ENCODE measurements at regions not wholly inside any gene's neighbourhood (a gene's known extent, or its start where the extent isn't known, plus 50 kb on each side); places are given as distances from the start of the nearest gene placed in this dataset.

GRCh38 chr5:164052536-164053093, 547.2 kb downstream of the MAT2B start:
- no peaks in the 10 kb centered on the region for H3K9me3 ChIP-seq (ENCODE audit: control insufficient read depth, low read length)
- DNase-seq, result no peak

GRCh38 chr5:164053123-164053522, 547.7 kb downstream of the MAT2B start:
- DNase-seq, result no peak
- Histone ChIP-seq H3K27ac (ENCODE audit: insufficient read depth, low read length, poor library complexity, severe bottlenecking) (no peak overlapping the region), H3K27me3 (replicated peaks; ENCODE audit: control insufficient read depth, insufficient read depth, low read length, poor library complexity, severe bottlenecking) (no peaks in the 10 kb centered on the region), H3K9me3 (ENCODE audit: control insufficient read depth, low read length) (no peaks in the 10 kb centered on the region), H3K4me3 (ENCODE audit: insufficient read depth, low read depth, low read length, poor library complexity, severe bottlenecking) (no peak overlapping the region), H3K4me1 (ENCODE audit: control insufficient read depth, insufficient read depth, low read length, poor library complexity, severe bottlenecking) (no peaks in the 10 kb centered on the region), H3K36me3 (ENCODE audit: control insufficient read depth, insufficient read depth, low read length) (no peaks in the 10 kb centered on the region)

More at GRCh38 chr5:164052536-164053093, 547.2 kb downstream of the MAT2B start:
- Histone ChIP-seq H3K36me3 (ENCODE audit: control insufficient read depth, insufficient read depth, low read length) (no peaks in the 10 kb centered on the region), H3K27me3 (replicated peaks; ENCODE audit: control insufficient read depth, insufficient read depth, low read length, poor library complexity, severe bottlenecking) (no peaks in the 10 kb centered on the region), H3K4me1 (ENCODE audit: control insufficient read depth, insufficient read depth, low read length, poor library complexity, severe bottlenecking) (no peaks in the 10 kb centered on the region), H3K27ac (ENCODE audit: insufficient read depth, low read length, poor library complexity, severe bottlenecking) (no peak overlapping the region), H3K4me3 (ENCODE audit: insufficient read depth, low read depth, low read length, poor library complexity, severe bottlenecking) (no peak overlapping the region)

- Histone ChIP-seq H3K4me1 (ENCODE audit: control insufficient read depth, insufficient read depth, low read length, poor library complexity, severe bottlenecking) (no peaks in the 10 kb centered on the region), H3K9me3 (ENCODE audit: control insufficient read depth, low read length) (no peaks in the 10 kb centered on the region), H3K27me3 (replicated peaks; ENCODE audit: control insufficient read depth, insufficient read depth, low read length, poor library complexity, severe bottlenecking) (no peaks in the 10 kb centered on the region), H3K36me3 (ENCODE audit: control insufficient read depth, insufficient read depth, low read length) (no peaks in the 10 kb centered on the region), H3K27ac (ENCODE audit: insufficient read depth, low read length, poor library complexity, severe bottlenecking) (no peak overlapping the region), H3K4me3 (ENCODE audit: insufficient read depth, low read depth, low read length, poor library complexity, severe bottlenecking) (no peak overlapping the region)
- no peak for DNase-seq
Measured at GRCh38 chr5:164054461-164054860, 549.0 kb downstream of the MAT2B start.

GRCh38 chr5:164057121-164057520, 551.7 kb downstream of the MAT2B start:
- H3K27me3 ChIP-seq (replicated peaks; ENCODE audit: control insufficient read depth, insufficient read depth, low read length, poor library complexity, severe bottlenecking), result no peaks in the 10 kb centered on the region
- no peak overlapping the region for H3K27ac ChIP-seq (ENCODE audit: insufficient read depth, low read length, poor library complexity, severe bottlenecking)
- no peaks in the 10 kb centered on the region for H3K4me1 ChIP-seq (ENCODE audit: control insufficient read depth, insufficient read depth, low read length, poor library complexity, severe bottlenecking)
- H3K4me3 ChIP-seq (ENCODE audit: insufficient read depth, low read depth, low read length, poor library complexity, severe bottlenecking), result no peak overlapping the region
- H3K36me3 ChIP-seq (ENCODE audit: control insufficient read depth, insufficient read depth, low read length), result no peaks in the 10 kb centered on the region
- H3K9me3 ChIP-seq (ENCODE audit: control insufficient read depth, low read length), result no peaks in the 10 kb centered on the region
- DNase-seq, result no peak

GRCh38 chr5:164058621-164059020, 553.2 kb downstream of the MAT2B start:
- H3K4me3 ChIP-seq (ENCODE audit: insufficient read depth, low read depth, low read length, poor library complexity, severe bottlenecking), result no peak overlapping the region
- H3K27me3 ChIP-seq (replicated peaks; ENCODE audit: control insufficient read depth, insufficient read depth, low read length, poor library complexity, severe bottlenecking), result no peaks in the 10 kb centered on the region
- no peak overlapping the region for H3K27ac ChIP-seq (ENCODE audit: insufficient read depth, low read length, poor library complexity, severe bottlenecking)
- no peaks in the 10 kb centered on the region for H3K36me3 ChIP-seq (ENCODE audit: control insufficient read depth, insufficient read depth, low read length)
- H3K4me1 ChIP-seq (ENCODE audit: control insufficient read depth, insufficient read depth, low read length, poor library complexity, severe bottlenecking), result no peaks in the 10 kb centered on the region
- DNase-seq, result no peak
- H3K9me3 ChIP-seq (ENCODE audit: control insufficient read depth, low read length), result no peaks in the 10 kb centered on the region

- no peaks in the 10 kb centered on the region for H3K4me1 ChIP-seq (ENCODE audit: control insufficient read depth, insufficient read depth, low read length, poor library complexity, severe bottlenecking)
- H3K4me3 ChIP-seq (ENCODE audit: insufficient read depth, low read depth, low read length, poor library complexity, severe bottlenecking), result no peak overlapping the region
- no peaks in the 10 kb centered on the region for H3K27me3 ChIP-seq (replicated peaks; ENCODE audit: control insufficient read depth, insufficient read depth, low read length, poor library complexity, severe bottlenecking)
- H3K36me3 ChIP-seq (ENCODE audit: control insufficient read depth, insufficient read depth, low read length), result no peaks in the 10 kb centered on the region
- H3K9me3 ChIP-seq (ENCODE audit: control insufficient read depth, low read length), result no peaks in the 10 kb centered on the region
- DNase-seq, result no peak
- H3K27ac ChIP-seq (ENCODE audit: insufficient read depth, low read length, poor library complexity, severe bottlenecking), result no peak overlapping the region
Measured at GRCh38 chr5:164059471-164059870, 554.1 kb downstream of the MAT2B start.

GRCh38 chr5:164060786-164061355, 555.5 kb downstream of the MAT2B start:
- Histone ChIP-seq H3K9me3 (ENCODE audit: control insufficient read depth, low read length) (no peaks in the 10 kb centered on the region), H3K4me1 (ENCODE audit: control insufficient read depth, insufficient read depth, low read length, poor library complexity, severe bottlenecking) (no peaks in the 10 kb centered on the region), H3K36me3 (ENCODE audit: control insufficient read depth, insufficient read depth, low read length) (no peaks in the 10 kb centered on the region), H3K27me3 (replicated peaks; ENCODE audit: control insufficient read depth, insufficient read depth, low read length, poor library complexity, severe bottlenecking) (no peaks in the 10 kb centered on the region), H3K27ac (ENCODE audit: insufficient read depth, low read length, poor library complexity, severe bottlenecking) (no peak overlapping the region), H3K4me3 (ENCODE audit: insufficient read depth, low read depth, low read length, poor library complexity, severe bottlenecking) (no peak overlapping the region)
- no peak for DNase-seq

- H3K4me1 ChIP-seq (ENCODE audit: control insufficient read depth, insufficient read depth, low read length, poor library complexity, severe bottlenecking), result no peaks in the 10 kb centered on the region
- H3K4me3 ChIP-seq (ENCODE audit: insufficient read depth, low read depth, low read length, poor library complexity, severe bottlenecking), result no peak overlapping the region
- no peak overlapping the region for H3K27ac ChIP-seq (ENCODE audit: insufficient read depth, low read length, poor library complexity, severe bottlenecking)
- H3K36me3 ChIP-seq (ENCODE audit: control insufficient read depth, insufficient read depth, low read length), result no peaks in the 10 kb centered on the region
- no peaks in the 10 kb centered on the region for H3K27me3 ChIP-seq (replicated peaks; ENCODE audit: control insufficient read depth, insufficient read depth, low read length, poor library complexity, severe bottlenecking)
- DNase-seq, result no peak
- H3K9me3 ChIP-seq (ENCODE audit: control insufficient read depth, low read length), result no peaks in the 10 kb centered on the region
Measured at GRCh38 chr5:164062304-164062703, 556.9 kb downstream of the MAT2B start.

- DNase-seq, result no peak
- H3K27ac ChIP-seq (ENCODE audit: insufficient read depth, low read length, poor library complexity, severe bottlenecking), result no peak overlapping the region
Measured at GRCh38 chr5:164065266-164065665, 559.8 kb downstream of the MAT2B start.

GRCh38 chr5:164071671-164072070, 566.3 kb downstream of the MAT2B start:
- Histone ChIP-seq H3K4me1 (ENCODE audit: control insufficient read depth, insufficient read depth, low read length, poor library complexity, severe bottlenecking) (no peaks in the 10 kb centered on the region), H3K4me3 (ENCODE audit: insufficient read depth, low read depth, low read length, poor library complexity, severe bottlenecking) (no peak overlapping the region), H3K9me3 (ENCODE audit: control insufficient read depth, low read length) (no peaks in the 10 kb centered on the region), H3K27me3 (replicated peaks; ENCODE audit: control insufficient read depth, insufficient read depth, low read length, poor library complexity, severe bottlenecking) (no peaks in the 10 kb centered on the region), H3K36me3 (ENCODE audit: control insufficient read depth, insufficient read depth, low read length) (no peaks in the 10 kb centered on the region), H3K27ac (ENCODE audit: insufficient read depth, low read length, poor library complexity, severe bottlenecking) (no peak overlapping the region)
- no peak for DNase-seq

More at GRCh38 chr5:164065266-164065665, 559.8 kb downstream of the MAT2B start:
- no peaks in the 10 kb centered on the region for H3K4me1 ChIP-seq (ENCODE audit: control insufficient read depth, insufficient read depth, low read length, poor library complexity, severe bottlenecking)
- H3K4me3 ChIP-seq (ENCODE audit: insufficient read depth, low read depth, low read length, poor library complexity, severe bottlenecking), result no peak overlapping the region
- H3K36me3 ChIP-seq (ENCODE audit: control insufficient read depth, insufficient read depth, low read length), result no peaks in the 10 kb centered on the region
- no peaks in the 10 kb centered on the region for H3K9me3 ChIP-seq (ENCODE audit: control insufficient read depth, low read length)
- H3K27me3 ChIP-seq (replicated peaks; ENCODE audit: control insufficient read depth, insufficient read depth, low read length, poor library complexity, severe bottlenecking), result no peaks in the 10 kb centered on the region

Measured in effector memory CD4-positive, alpha-beta T cell (primary cell).